PFSK-1 (cell line): ENCODE measurements at regions not wholly inside any gene's neighbourhood (a gene's known extent, or its start where the extent isn't known, plus 50 kb on each side); places are given as distances from the start of the nearest gene placed in this dataset.

Source experiments
- POLR2AphosphoS5 ChIP-seq: IDR thresholded peaks from 2 replicates; pipeline ENCODE4 v1.6.1; 2012; ENCODE audit warnings: low read depth, mild to moderate bottlenecking, control low read depth, low read length, moderate library complexity
- SIN3A ChIP-seq: IDR thresholded peaks from 2 replicates; pipeline ENCODE4 v1.6.1; 2012; ENCODE audit warnings: mild to moderate bottlenecking, low read length, moderate library complexity, borderline replicate concordance; ENCODE audit not compliant: insufficient read depth
- TF ChIP-seq, protein P1 (sequence below), 2 experiments: IDR thresholded peaks; 2 replicates each; pipeline versions ENCODE4 v1.6.1 to v1.8.0; 2011 to 2012; ENCODE audit warnings: low read depth in 2 of 2, low read length in 2 of 2, control low read depth in 1 of 2, inconsistent platforms in 1 of 2, mild to moderate bottlenecking in 1 of 2, moderate library complexity in 1 of 2; ENCODE audit not compliant: insufficient read depth in 1 of 2

DNA sequence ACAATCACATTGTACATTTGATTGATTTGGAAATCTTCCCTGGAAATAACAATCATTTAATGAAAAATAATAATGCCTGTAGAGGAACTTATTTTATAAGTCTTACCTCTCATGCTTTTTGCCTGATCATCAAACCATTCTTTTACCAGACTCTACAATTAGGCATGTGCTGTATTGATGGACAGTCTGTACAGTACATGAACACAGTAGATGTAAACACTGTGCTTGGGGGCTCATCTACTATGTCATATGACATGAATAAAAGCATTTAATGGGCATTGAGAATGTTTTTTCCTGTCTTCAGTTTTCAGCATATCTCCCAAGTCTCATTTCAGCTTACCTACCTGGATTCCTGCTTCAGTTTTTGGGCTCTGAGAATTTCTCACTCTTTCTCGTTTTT is 1070.9 kb downstream of the STIM2 start:
- TF ChIP-seq, protein P1, sequence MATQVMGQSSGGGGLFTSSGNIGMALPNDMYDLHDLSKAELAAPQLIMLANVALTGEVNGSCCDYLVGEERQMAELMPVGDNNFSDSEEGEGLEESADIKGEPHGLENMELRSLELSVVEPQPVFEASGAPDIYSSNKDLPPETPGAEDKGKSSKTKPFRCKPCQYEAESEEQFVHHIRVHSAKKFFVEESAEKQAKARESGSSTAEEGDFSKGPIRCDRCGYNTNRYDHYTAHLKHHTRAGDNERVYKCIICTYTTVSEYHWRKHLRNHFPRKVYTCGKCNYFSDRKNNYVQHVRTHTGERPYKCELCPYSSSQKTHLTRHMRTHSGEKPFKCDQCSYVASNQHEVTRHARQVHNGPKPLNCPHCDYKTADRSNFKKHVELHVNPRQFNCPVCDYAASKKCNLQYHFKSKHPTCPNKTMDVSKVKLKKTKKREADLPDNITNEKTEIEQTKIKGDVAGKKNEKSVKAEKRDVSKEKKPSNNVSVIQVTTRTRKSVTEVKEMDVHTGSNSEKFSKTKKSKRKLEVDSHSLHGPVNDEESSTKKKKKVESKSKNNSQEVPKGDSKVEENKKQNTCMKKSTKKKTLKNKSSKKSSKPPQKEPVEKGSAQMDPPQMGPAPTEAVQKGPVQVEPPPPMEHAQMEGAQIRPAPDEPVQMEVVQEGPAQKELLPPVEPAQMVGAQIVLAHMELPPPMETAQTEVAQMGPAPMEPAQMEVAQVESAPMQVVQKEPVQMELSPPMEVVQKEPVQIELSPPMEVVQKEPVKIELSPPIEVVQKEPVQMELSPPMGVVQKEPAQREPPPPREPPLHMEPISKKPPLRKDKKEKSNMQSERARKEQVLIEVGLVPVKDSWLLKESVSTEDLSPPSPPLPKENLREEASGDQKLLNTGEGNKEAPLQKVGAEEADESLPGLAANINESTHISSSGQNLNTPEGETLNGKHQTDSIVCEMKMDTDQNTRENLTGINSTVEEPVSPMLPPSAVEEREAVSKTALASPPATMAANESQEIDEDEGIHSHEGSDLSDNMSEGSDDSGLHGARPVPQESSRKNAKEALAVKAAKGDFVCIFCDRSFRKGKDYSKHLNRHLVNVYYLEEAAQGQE (IDR thresholded peaks at IDR 0.05; ENCODE audit: insufficient read depth in 1 of 2, low read depth in 2 of 2, low read length in 2 of 2) = no peak
- TF ChIP-seq SIN3A (no peak), POLR2AphosphoS5 (no peak)
